Neutrophil (primary cell): ENCODE measurements at regions not wholly inside any gene's neighbourhood (a gene's known extent, or its start where the extent isn't known, plus 50 kb on each side); places are given as distances from the start of the nearest gene placed in this dataset.

ENCODE experiments used
- H3K27ac ChIP-seq: fragments of 200-600 bp; sonication (generic); 2 replicates; pipeline ENCODE4 v1.5.1; 2016; ENCODE audit warnings: mild to moderate bottlenecking, moderate library complexity
- H3K27me3 ChIP-seq: fragments of 200-600 bp; sonication (generic); 2 replicates; pipeline ENCODE4 v1.6.0; 2016; ENCODE audit warnings: mild to moderate bottlenecking
- H3K36me3 ChIP-seq: fragments of 200-600 bp; sonication (generic); 2 replicates; pipeline ENCODE4 v1.5.1; 2017
- H3K4me1 ChIP-seq, 2 experiments: fragments of 200-600 bp in 1 of 2; sonication (generic) in 1 of 2; 1 replicate in 1 of 2; 2 replicates in 1 of 2; pipeline versions ENCODE4 v1.5.1 to v1.6.1; 2013 to 2016; ENCODE audit warnings: low read depth in 1 of 2, low read length in 1 of 2, mild to moderate bottlenecking in 1 of 2, moderate library complexity in 1 of 2; ENCODE audit not compliant: control insufficient read depth in 1 of 2, insufficient read depth in 1 of 2
- H3K4me3 ChIP-seq, 2 experiments: fragments of 200-600 bp in 1 of 2; sonication (generic) in 1 of 2; 1 replicate in 1 of 2; 2 replicates in 1 of 2; pipeline ENCODE4 v1.5.1; 2013 to 2016; ENCODE audit warnings: low read depth in 1 of 2, low read length in 1 of 2, mild to moderate bottlenecking in 1 of 2, moderate library complexity in 1 of 2
- H3K9me3 ChIP-seq: fragments of 200-600 bp; sonication (generic); 2 replicates; pipeline ENCODE4 v1.5.1; 2016
- TF ChIP-seq, protein P1 (sequence below): fragments of 200-600 bp; sonication (generic); IDR thresholded peaks from 2 replicates; pipeline ENCODE4 v1.5.1; 2016; ENCODE audit warnings: antibody characterized with exemption

DNA sequence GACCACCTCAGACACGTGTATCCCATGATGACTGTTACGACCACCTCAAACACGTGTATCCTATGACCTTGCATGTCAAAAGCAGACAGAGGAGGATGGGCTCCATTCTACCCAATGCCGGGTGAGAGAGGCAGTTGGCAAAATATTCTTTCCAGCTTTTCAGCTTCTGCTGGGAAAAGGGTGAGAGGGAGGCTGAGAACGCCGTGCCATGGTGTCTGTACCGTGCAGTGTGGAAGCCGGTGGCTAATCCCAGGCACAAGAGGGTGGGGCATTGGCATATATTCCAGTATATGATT, 1478.4 kb downstream of the TBC1D22A start:
- no peaks in the 10 kb centered on the region for H3K4me1 ChIP-seq
- TF ChIP-seq, protein P1, sequence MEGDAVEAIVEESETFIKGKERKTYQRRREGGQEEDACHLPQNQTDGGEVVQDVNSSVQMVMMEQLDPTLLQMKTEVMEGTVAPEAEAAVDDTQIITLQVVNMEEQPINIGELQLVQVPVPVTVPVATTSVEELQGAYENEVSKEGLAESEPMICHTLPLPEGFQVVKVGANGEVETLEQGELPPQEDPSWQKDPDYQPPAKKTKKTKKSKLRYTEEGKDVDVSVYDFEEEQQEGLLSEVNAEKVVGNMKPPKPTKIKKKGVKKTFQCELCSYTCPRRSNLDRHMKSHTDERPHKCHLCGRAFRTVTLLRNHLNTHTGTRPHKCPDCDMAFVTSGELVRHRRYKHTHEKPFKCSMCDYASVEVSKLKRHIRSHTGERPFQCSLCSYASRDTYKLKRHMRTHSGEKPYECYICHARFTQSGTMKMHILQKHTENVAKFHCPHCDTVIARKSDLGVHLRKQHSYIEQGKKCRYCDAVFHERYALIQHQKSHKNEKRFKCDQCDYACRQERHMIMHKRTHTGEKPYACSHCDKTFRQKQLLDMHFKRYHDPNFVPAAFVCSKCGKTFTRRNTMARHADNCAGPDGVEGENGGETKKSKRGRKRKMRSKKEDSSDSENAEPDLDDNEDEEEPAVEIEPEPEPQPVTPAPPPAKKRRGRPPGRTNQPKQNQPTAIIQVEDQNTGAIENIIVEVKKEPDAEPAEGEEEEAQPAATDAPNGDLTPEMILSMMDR: no peak
- no peak overlapping the region for H3K4me3 ChIP-seq
- peaks cover 11% of the 10 kb centered on the region for H3K27me3 ChIP-seq
- H3K27ac ChIP-seq: no peak overlapping the region
- H3K9me3 ChIP-seq: no peaks in the 10 kb centered on the region
- no peaks in the 10 kb centered on the region for H3K36me3 ChIP-seq

DNA sequence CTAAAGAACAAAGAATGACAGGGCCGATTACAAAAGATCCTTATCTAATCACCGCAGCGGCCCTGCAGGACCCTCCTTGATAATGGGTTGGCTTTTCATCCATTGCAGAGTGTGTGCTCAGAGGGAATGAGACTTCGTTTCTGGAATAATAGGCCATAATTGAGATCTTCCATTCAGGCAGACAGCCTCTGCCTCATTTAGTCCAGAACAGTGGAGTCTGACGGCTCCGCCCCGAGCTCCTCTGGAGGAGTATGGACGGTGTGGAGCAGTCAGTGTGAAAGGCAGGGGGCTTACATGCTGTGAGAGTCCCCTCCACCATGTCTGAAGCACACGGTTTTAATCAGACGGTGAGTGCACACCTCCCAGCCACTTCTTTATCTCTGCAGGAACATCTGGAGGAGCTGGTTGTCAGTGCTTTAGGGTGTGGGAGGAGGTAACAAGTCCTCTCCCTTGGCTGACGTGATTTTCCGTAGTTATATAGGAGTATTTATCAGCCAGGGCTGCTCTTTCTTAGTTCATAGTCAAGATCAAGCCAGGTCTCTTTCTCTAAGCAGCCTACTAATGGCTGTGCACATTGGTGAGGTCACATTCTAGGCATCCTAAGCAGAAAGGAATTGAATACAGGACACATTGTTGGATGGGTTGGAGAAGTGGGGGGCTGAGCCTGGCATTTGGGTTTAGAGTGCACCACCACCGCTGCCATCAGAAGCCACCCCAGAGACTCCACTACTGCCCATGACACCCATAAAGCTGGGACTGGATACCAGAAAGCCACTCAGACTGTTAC, 1477.9 kb downstream of the TBC1D22A start:
- Histone ChIP-seq H3K36me3 (no peaks in the 10 kb centered on the region), H3K9me3 (no peaks in the 10 kb centered on the region), H3K27me3 (peaks cover 11% of the 10 kb centered on the region), H3K27ac (no peak overlapping the region), H3K4me1 (no peaks in the 10 kb centered on the region), H3K4me3 (no peak overlapping the region)
- TF ChIP-seq, protein P1: no peak

GRCh38 chr22:48239461-48240147, 1477.2 kb downstream of the TBC1D22A start:
- Histone ChIP-seq H3K36me3 (no peaks in the 10 kb centered on the region), H3K4me3 (no peak overlapping the region), H3K9me3 (no peaks in the 10 kb centered on the region), H3K27ac (no peak overlapping the region), H3K4me1 (no peaks in the 10 kb centered on the region), H3K27me3 (peaks cover 11% of the 10 kb centered on the region)
- TF ChIP-seq, protein P1: no peak

- Histone ChIP-seq H3K27me3 (peaks cover 11% of the 10 kb centered on the region), H3K27ac (no peak overlapping the region), H3K9me3 (no peaks in the 10 kb centered on the region), H3K36me3 (no peaks in the 10 kb centered on the region), H3K4me1 (no peaks in the 10 kb centered on the region), H3K4me3 (no peak overlapping the region)
- TF ChIP-seq, protein P1: no peak
These were observed 1476.5 kb downstream of the TBC1D22A start for GRCh38 chr22:48238966-48239365.

DNA sequence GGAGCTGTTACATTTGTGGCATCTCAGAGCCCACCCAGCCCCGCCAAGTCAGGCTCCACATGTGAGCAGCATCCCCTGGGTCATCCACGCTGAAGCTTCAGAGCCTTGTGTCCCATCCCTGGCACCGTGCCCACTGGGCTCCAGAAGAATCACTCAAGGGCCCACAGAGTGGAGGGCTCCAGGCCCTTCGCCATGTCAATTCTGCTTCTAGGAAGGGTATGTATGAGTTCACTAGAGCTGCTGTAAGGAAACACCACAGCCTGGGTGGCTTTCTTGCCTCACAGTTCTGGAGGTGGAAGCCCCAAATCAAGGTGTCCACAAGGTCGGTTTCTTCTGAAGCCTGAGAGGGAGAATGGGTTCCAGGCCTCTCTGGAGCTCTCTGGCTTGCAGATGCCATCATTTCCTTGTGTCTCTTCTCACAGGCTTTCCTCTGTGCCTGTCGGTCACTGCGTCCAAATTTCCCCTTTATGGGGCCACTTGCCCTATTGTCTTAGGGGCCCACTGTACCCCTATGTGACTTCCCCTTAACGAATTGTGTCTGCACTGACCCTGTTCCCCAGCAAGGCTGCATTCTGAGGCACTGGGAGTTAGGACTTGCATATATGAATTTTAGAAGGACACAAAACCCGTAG, 1476.0 kb downstream of the TBC1D22A start:
- Histone ChIP-seq H3K4me1 (no peaks in the 10 kb centered on the region), H3K9me3 (no peaks in the 10 kb centered on the region)
- TF ChIP-seq, protein P1: no peak

More for the DNA sequence above, 1476.0 kb downstream of the TBC1D22A start:
- Histone ChIP-seq H3K36me3 (no peaks in the 10 kb centered on the region), H3K4me3 (no peak overlapping the region), H3K27me3 (peaks cover 11% of the 10 kb centered on the region), H3K27ac (no peak overlapping the region)
